ENCODE measurements at regions not wholly inside any gene's neighbourhood (a gene's known extent, or its start where the extent isn't known, plus 50 kb on each side); places are given as distances from the start of the nearest gene placed in this dataset.
A peak's percentile ranks its signal among the peaks of the same experiment; 100 is the strongest.

- Mint-ChIP-seq H3K27me3 (ENCODE audit: insufficient read depth, low read depth) (peaks cover 26% of the 10 kb centered on the region), H3K27ac (peak overlapping the region; percentile 86)
- TF ChIP-seq EZH2phosphoT487 (IDR thresholded peaks at IDR 0.05), result no peak
- no peak for TF ChIP-seq CTCF (IDR thresholded peaks at IDR 0.05)
- TF ChIP-seq EZH2 (IDR thresholded peaks at IDR 0.05), result no peak
Measured at GRCh38 chr1:29504196-29504595, 267.9 kb downstream of the PTPRU start.

GRCh38 chr1:29502911-29503840, 266.9 kb downstream of the PTPRU start:
- Histone ChIP-seq H3K9ac (no peak overlapping the region), H3K9me3 (ENCODE audit: low read depth) (no peaks in the 10 kb centered on the region), H3K36me3 (no peaks in the 10 kb centered on the region), H4K20me1 (ENCODE audit: low read depth) (no peaks in the 10 kb centered on the region), H3K27ac (no peak overlapping the region), H3K79me2 (ENCODE audit: low read depth) (no peaks in the 10 kb centered on the region), H3K4me2 (no peak overlapping the region), H3K4me1 (peaks cover 40% of the 10 kb centered on the region), H3K4me3 (no peak overlapping the region), H2AFZ (replicated peaks) (no peak overlapping the region), H3F3A (ENCODE audit: low read depth) (peaks cover 34% of the 10 kb centered on the region), H3K27me3 (no peaks in the 10 kb centered on the region)
- Mint-ChIP-seq H3K4me1 (peaks cover 73% of the 10 kb centered on the region), H3K27me3 (ENCODE audit: insufficient read depth, low read depth) (peaks cover 30% of the 10 kb centered on the region), H3K9me3 (peaks cover 6% of the 10 kb centered on the region), H3K27ac (peak overlapping the region; percentile 72), H3K36me3 (peaks cover 2% of the 10 kb centered on the region), H3K4me3 (peak overlapping the region; percentile 2)
- TF ChIP-seq CTCF (IDR thresholded peaks at IDR 0.05) (no peak), EZH2phosphoT487 (IDR thresholded peaks at IDR 0.05) (no peak), EZH2 (IDR thresholded peaks at IDR 0.05) (no peak)
- DNase-seq (ENCODE audit: low spot score), result no peak

More at GRCh38 chr1:29504196-29504595, 267.9 kb downstream of the PTPRU start:
- no peak overlapping the region for H2AFZ ChIP-seq (replicated peaks)
- peak overlapping the region; percentile 41 for H3K4me3 Mint-ChIP-seq
- no peak overlapping the region for H3K4me2 ChIP-seq
- peaks cover 34% of the 10 kb centered on the region for H3F3A ChIP-seq (ENCODE audit: low read depth)
- no peak overlapping the region for H3K9ac ChIP-seq
- no peaks in the 10 kb centered on the region for H3K27me3 ChIP-seq
- peaks cover 67% of the 10 kb centered on the region for H3K4me1 Mint-ChIP-seq
- peaks cover 40% of the 10 kb centered on the region for H3K4me1 ChIP-seq
- no peaks in the 10 kb centered on the region for H3K36me3 Mint-ChIP-seq
- no peak overlapping the region for H3K4me3 ChIP-seq
- no peak overlapping the region for H3K27ac ChIP-seq
- no peaks in the 10 kb centered on the region for H4K20me1 ChIP-seq (ENCODE audit: low read depth)
- no peaks in the 10 kb centered on the region for H3K9me3 ChIP-seq (ENCODE audit: low read depth)
- no peaks in the 10 kb centered on the region for H3K36me3 ChIP-seq
- no peaks in the 10 kb centered on the region for H3K79me2 ChIP-seq (ENCODE audit: low read depth)
- peaks cover 4% of the 10 kb centered on the region for H3K9me3 Mint-ChIP-seq
- DNase-seq (ENCODE audit: low spot score), result no peak

DNA sequence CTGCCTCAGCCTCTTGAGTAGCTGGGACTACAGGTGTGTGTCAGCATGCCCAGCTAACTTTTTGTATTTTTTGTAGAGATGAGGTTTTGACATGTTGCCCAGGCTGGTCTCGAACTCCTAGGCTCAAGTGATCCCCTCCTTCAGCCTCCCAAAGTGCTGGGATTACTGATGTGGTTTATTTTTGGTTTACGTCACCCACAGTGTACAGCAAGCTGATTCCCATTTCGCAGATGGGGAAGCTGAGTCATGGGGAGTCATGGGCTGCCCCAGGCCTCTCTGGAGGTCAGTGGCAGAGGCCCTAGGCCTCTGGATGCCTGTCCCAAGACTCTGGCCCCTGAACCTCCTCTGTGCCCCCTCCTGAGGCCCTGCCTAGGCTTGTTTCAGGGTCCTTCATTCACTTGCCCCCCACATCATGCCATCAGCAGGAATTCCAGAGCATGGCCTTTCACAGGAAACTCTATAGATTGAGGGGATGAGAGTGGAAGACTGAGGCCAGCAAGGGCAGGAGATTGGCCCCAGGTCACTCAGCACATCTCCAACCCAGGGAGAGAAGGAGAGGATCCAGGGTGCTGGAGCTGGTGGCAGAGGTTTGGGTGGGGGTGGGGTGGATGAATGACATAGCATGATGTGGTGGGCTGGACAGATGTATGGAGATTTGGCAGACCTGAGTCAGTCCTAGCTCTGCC, 266.0 kb downstream of the PTPRU start:
- H3K4me3 Mint-ChIP-seq, result no peak overlapping the region
- H3K27ac Mint-ChIP-seq, result peak overlapping the region; percentile 72
- Histone ChIP-seq H3K79me2 (ENCODE audit: low read depth) (no peaks in the 10 kb centered on the region), H3K36me3 (no peaks in the 10 kb centered on the region), H3K4me3 (no peak overlapping the region), H3K9me3 (ENCODE audit: low read depth) (no peaks in the 10 kb centered on the region), H3K27me3 (no peaks in the 10 kb centered on the region), H3K27ac (peak overlapping the region; percentile 64), H4K20me1 (ENCODE audit: low read depth) (no peaks in the 10 kb centered on the region), H3K9ac (no peak overlapping the region), H3K4me2 (no peak overlapping the region), H2AFZ (replicated peaks) (no peak overlapping the region), H3F3A (ENCODE audit: low read depth) (peaks cover 34% of the 10 kb centered on the region), H3K4me1 (peaks cover 40% of the 10 kb centered on the region)
- H3K36me3 Mint-ChIP-seq, result peaks cover 2% of the 10 kb centered on the region
- no peak for DNase-seq (ENCODE audit: low spot score)
- peaks cover 25% of the 10 kb centered on the region for H3K27me3 Mint-ChIP-seq (ENCODE audit: insufficient read depth, low read depth)
- peaks cover 68% of the 10 kb centered on the region for H3K4me1 Mint-ChIP-seq
- H3K9me3 Mint-ChIP-seq, result peaks cover 6% of the 10 kb centered on the region
- TF ChIP-seq EZH2phosphoT487 (IDR thresholded peaks at IDR 0.05) (no peak), EZH2 (IDR thresholded peaks at IDR 0.05) (no peak), CTCF (IDR thresholded peaks at IDR 0.05) (no peak)

Data from neural progenitor cell (in vitro differentiated cells).